HG03135 (cell line): ENCODE measurements at regions not wholly inside any gene's neighbourhood (a gene's known extent, or its start where the extent isn't known, plus 50 kb on each side); places are given as distances from the start of the nearest gene placed in this dataset.

ENCODE experiments used
- ATAC-seq: cut with Tn5 transposase; IDR thresholded peaks from one replicate; pipeline ENCODE4 v1.9.1; 2021; ENCODE audit warnings: mild to moderate bottlenecking, moderate library complexity; ENCODE audit not compliant: unreplicated experiment

DNA sequence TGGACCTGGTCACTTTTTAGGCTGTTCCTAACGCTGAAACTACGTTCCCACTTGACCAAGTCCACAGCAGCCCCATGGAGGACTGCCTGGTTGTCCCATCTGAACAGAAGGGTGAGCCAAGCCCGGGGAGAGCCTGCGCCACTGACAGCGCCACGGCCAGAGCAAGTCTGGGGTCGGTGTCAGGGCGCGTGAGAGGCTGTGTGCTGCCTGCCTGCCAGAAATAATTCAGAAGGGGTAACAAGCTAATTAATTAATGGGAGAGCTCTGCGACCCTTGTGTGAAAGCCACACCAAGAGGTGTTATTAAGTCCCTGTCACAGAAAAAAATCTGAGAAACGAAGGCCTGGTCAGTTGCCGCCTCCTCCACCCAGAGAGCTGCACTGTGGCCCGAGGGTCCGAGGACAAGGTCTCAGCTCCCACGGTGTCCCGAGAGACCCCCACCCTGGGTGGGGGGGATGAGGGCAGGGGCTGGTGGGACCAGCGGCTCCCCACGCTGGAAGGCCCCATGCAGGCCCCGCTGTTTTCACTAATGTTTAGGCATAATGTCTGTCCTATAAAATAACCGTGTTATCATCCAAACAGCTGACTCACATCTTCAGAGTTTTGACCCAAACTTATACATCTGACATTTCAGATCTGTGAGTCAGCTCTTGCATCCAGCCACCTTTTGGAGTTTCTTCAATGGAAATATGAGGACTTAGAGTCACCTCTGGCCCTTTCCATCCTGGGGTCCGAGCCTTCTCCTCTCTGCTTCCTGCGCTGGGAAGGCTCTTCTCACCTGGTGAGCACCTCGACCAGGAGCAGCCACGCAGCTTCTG is 58.5 kb downstream of the DLL1 start:
- no peak for ATAC-seq

DNA sequence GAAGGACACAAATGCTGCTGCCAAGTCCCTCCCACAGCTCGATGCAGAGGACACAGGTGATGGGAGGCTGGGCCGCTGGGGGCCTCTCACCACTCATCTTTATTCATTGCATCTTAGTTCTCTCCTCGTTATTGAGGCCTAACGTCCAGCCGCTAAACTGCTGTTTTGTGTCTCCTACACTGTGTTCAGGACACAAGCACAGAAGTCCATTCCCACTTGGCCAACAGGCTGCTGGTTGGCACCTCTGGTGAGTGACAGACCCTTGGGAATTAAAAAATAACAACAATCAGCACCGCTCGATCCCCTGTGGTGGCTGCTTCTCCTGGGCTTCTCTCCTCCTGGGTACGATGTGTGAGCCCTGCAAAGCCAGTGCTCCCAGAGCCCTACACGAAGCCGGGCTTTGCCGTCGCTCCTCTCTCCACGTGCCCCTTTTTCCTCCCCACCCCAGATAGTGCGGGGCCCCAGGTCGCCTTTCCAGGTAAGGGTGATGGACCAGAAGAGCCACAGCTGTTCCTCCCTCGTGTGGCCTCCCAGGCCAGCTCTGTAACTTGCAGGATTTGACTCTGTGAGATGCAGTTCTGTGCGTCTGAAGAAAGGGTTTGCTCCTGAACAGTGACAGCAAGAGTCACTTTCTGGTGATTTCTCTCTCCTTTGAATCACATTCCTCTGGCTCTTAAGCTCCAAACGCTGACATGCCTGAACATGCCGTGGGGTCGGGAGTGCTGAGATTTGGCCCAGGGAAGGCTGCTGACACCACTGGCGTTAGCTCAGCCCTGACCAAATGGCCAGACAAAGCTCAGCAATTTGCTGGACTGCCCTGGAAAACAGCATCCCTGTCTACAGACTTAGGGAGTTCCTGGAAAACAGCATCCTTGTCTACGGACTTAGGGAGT is 59.3 kb downstream of the DLL1 start:
- no peak for ATAC-seq

DNA sequence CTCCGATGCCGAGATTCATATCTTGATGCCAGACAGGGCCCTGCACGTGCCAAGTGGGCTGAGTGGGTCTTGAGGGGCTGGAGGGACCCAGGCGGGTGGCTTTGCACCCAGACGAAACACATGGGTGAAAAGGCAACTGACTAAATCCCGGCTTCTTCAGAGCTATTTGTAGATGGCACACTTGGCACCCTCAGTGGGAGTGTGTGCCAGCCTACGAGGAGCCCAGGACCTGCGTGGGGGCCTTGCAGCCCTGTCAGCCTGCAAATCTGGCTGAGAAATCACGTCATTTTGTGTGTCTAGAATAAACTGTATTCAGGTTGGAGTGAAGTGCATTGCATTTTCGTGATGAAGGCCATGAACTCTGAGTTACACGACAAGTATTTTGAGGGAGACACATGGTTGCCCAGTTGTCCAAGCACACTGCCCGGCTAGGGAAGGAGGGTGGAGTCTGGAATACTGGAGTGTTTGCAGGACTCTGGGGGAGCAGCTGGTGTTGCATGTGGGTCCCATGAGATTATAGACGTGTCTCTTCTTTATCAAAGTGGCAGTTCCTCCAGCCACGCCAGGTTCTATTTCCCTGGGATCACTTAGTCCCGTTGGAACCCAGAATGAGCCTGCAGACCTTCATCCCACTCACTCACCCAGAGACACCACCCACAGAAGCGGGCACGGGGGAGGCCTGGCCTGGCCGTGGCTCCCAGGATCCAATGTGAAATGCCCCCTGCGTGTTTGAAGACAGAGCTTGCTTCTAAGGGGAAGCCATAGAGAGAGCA is 60.2 kb downstream of the DLL1 start:
- no peak for ATAC-seq

DNA sequence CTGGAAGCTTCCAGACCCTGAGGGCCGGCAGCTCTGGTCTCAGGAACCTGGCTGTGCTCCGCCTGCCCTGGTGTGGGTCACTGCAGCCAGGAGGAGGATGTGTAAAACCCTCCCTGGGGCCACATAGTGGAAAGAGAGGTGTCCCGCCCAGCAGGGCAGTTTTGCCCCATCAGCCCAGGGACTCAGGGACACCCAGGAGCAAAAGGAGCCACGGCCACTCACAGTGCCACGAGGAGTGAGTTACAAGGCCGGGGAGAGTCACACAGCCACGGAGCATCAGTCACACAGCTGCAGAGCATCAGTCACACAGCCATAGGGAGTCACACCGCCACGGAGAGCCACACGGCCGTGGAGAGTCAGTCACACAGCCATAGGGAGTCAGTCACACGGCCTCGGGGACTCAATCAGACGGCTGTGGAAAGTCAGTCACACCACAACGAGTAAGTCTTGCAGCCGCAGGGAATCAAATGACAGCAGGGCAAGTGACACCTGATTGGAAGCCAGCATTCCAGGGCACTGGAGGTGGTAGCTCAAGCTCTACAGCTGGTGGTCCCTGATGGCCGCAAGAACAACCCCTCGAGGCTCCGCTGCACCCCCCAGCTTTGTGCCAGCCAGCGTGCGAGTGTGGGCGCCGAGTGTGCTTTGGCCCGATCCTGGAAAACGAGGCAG is 60.9 kb downstream of the DLL1 start:
- no peak for ATAC-seq

DNA sequence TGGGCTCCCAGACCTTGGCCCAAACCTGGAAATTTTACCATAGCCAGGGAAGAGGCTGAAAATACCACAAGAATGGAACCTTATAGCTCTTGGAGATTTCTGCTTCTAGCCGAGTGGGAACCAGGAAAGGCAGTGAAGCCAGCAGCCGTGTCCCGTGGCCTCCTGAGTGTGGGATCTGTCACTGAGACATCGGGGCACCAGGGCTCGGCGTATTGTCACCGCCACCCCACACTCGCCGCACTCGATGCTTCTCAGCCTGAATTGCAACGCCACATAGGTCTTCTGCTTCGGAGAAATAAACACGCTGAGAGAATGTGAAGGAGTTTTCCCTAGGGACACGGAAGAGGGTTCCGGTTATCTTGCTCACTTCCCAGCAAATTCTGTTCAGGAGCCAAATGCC is 61.5 kb downstream of the DLL1 start:
- no peak for ATAC-seq

DNA sequence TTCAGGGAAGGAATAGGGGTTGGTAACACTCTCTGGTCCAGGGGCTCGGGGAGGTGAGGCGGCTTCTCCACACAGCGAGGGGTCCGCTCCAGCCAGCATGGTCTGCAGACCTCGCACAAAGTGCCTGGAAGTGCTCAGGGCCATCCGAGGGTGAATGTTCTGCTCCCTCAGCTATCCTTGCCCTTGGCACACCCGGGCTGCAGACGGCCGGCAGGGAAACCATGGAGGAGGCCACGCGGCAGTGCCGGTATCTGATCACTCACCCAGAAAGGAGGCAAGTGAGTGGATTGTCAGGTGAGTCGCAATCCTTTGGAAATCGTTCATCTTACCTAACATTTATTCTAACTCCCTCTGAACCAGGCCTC is 62.0 kb downstream of the DLL1 start:
- no peak for ATAC-seq

DNA sequence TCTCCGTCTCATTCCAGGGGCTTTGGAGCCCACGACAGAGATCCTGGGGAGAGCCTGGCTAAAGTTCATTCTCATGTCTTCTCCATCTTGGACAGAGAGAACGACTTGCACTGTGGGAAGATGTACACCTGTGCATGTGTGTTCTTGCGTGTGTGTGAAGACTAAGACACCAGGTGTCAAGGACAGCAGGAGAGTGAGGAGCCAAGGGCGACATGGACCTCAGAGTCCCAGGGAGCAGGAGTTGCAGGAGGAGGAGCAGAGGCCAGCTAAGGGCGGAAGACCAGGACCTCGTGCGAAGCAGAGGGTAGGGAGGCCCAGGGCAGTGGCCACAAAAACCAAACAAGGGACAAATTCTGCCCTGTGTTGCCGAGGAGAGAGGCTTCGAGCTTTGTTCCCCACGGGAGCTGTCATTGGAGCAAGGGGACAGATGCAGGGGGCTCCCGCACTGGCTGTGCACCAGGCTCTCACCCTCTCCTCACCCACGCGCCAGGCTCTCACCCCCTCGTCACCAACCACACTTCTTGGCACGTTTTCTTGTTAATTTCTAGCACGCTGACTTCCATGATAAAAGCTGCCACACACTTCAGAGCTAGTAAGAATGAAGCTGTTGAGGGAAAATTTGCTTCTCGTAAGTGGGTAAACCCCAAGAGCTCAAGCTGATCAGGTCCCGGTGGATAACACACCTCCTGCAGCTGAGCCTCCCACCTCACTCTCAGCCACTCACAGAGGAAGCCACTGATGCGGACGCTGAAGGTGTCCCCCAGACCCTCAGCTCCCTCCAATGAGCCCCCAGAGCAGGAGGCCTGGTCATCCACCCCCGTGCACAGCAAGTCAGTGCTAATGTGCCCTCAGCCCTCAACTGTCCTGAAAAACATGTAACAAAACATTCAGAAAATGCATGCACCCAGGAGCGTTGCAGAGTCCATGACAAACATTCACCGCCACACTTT is 62.6 kb downstream of the DLL1 start:
- no peak for ATAC-seq

DNA sequence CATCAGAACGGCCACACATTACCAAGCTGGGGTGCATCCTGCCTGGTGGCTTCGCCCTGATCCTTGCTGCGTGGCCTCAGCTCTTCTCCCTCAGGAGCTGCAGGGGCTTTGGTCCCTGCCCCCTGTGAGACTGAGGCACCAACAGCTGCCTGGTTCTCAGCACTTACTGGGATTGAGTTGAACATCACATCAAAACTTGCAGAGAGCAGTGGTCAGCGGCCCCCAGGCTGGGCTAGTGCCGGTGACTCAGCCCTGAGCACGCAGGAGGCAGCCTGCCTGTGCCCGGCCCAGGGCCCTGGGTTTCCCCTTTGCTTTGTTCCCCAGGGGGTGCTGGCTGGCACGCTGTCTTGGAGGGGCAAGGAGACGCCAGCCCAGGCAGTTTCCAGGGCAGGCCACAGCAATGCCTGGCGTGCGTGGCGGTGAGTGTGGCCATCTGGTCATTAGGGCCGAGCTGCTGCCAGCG is 63.3 kb downstream of the DLL1 start:
- no peak for ATAC-seq

DNA sequence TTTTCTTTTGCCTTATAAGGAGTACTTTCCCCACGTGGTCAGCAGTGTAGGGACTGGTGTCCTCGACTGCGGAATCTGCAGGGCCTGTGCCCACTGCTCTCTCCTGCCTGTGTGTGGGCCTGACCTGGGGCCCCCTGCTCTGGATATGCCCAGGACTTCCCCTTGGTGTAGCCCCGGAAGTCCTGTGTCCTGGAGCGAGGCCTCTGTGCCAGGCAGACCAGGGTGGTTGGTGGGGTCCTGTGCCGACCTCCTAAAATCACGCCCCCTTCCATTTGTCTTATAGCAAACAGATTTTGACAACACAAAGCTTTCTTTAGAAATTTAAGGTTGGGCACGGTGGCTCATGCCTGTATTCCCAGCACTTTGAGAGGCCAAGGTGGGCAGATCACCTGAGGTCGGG is 64.2 kb downstream of the DLL1 start:
- no peak for ATAC-seq

DNA sequence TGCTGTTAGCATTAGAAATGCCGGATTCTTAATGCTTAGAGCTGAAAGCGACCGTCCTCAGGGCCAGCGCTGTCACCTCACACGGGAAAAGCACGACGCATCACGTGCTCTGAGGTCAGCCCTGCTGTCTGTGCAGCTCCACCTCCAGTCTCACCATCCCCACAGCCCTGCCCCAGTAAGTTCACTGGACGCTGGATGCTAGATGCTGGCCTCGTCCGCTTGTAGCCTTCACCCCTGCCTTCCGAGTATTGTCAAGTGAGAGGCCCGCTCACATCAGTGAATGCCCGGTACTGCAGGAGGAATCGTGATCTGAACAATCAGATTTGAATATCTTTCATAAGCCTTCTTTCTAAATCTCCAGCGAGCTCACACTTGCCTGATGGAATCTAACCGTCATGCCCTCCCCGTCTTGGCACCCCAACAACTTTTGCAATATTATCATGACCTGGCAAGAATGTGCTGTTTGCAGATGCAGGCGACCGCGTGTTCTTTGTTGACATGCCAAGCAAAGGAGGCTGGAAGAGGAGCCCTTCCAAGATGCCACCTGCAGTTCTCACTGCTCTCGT is 64.9 kb downstream of the DLL1 start:
- no peak for ATAC-seq

DNA sequence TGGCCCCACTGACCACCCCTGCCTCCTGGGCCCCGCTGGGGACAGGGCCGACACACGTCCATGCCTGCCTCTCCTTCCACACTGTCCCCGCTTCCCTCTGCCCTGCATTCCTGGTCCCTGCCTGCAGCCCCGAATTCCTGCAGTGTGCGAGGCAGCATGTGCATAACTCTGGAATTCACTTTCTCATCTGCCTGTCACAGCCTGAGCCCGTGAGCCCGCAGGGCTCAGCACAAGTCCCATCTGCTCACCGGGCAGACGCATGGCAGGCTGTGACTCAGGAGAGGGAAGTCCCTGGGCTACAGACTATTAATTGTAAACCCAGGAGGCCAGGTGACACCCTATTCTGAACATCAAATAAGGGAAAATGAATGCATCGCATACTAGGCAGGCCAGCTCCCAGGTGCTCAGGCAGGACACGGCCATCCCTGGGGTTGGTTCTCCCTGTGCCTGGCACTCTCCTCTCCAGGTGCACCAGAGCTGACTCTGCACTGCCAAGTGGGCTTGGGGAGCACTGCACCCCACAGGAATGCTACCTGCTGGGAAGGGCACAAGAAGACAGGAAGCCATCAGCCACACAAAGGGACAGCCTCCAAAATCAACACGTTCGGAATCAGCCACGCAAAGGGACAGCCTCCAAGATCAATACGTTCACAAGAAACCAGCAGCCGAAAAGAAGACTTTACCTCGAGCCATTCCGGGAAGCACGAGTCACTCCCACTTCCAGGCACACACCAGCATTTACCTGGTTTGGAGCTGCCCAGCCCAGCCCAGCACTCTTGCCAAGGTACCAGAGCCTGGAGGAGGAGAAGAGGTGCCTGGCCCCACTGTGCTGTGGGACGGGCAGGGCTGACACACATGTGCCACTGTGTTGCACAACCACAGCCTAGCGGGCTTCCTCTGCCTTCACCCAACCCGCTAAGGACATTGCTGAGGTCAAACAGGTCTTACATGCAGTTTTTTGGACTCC is 65.9 kb downstream of the DLL1 start:
- ATAC-seq, result no peak

DNA sequence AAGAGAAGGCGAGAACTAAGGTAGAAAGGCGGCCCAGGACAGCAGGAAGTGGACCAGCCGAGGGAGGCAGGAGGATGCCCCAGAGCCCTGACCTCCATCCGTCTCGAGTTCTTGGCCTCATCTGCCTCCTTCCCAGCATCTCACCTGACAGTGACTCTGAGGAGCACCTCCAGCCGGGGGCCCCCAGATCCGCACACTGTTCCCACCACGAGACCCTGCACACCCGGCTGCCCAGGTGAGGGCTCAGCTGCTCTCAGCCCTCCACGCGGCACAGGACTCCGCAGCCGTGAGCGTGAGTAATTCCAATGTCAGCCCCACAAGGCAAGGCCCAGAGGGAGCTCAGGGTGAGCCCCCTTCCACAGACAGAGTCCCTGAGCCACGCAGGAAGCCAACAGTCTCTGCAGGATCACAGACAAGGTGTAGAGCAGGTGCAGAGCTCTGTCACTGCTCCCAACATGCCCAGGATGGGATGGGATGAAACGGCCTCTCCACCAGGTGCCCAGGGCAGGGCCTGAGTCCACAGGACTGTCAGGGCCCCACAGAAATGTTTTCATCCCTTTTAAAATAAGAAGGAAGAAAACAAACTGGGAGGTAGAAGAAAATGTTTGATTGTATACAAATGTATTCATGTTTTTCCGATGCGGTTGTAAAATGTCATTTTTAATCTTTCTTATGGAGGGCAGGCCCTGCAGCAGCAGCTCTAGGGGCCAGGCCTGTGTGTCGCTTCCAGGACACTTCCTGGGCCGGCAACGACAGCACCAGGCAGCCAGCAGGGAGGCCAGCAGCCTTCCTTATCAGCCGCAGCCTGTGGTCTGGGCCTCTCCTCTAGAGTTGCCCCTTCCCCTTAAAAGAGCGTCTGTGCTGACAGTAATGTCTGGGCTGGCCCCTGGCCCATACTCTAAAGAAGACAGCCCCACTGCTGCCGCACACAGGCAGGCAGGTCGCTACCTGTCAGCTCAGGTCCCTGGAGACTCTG is 66.9 kb downstream of the DLL1 start:
- no peak for ATAC-seq

DNA sequence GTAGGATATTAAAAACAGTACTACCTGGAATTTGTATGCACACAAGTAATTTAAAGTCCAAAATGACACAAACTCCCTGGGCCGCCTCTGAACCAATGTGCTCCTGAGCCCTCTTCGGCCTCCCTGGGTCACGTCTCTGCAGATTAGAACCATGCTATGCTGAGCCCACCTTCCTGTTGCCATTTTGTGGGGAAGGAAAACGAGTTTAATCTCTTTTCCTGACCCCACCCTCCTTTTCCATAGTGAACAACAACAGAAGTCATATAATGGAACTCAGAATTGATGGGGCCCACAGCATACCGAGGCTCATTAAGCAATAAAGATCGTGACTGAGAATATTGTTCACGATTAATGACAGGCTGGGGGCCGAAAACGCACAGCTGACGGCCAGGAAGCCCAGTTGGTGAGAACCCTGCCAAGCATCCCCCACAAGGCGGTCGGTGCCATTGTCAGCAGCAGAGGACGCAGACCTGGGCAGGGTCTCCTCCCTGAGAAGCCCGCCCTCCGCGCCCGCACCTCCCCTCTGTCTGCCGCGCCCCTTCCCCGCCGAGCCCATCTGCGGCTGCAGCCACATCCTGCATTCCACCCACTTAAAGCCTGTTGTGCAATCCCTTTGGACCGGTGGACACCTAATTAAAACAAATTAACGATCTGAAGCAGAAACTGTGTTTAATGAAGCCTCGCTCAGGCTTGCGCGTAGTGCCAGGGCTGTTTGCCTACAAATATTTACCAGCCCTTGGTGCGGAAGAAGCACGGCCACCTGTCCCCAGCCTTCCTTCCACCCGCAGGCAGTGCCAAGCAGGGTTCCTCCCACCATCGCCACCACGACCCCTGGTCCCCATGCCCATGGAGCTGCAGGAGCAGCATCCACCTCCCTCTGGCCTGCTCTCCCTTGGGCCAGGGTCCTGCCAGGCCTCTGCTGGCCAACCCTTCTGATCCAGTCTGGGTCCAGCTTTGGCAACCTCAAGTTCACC is 68.1 kb downstream of the DLL1 start:
- no peak for ATAC-seq

DNA sequence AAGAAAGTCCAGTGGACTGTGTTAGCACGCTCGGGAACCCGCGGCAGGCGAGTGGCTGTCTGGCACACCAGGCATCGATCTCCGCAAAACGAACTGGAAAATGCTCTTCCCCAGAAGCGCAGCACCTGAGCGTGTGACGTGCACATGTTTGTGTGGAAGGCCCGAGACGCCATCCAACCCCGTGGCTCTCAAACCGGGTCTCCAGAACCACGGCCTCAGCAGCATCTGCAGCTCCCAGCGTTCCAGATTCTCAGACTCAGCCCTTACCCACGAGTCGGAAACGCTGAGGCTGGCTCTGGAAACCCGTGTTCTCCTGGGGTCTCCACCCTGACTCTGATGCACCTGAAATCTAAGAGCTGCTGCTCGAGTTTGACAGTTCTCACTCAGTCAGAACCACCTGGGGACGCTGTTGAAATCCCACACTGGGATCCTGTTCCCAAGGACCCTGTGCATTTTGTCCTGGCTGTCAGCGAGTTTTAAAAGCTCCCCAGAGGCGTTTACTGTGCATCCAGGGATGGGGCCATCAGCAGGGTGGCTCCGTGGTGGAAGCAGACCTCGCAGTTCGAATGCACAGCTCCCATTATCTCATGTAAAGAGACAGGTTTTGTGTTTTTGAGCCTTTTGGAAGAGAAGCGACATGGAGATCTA is 69.0 kb downstream of the DLL1 start:
- no peak for ATAC-seq

DNA sequence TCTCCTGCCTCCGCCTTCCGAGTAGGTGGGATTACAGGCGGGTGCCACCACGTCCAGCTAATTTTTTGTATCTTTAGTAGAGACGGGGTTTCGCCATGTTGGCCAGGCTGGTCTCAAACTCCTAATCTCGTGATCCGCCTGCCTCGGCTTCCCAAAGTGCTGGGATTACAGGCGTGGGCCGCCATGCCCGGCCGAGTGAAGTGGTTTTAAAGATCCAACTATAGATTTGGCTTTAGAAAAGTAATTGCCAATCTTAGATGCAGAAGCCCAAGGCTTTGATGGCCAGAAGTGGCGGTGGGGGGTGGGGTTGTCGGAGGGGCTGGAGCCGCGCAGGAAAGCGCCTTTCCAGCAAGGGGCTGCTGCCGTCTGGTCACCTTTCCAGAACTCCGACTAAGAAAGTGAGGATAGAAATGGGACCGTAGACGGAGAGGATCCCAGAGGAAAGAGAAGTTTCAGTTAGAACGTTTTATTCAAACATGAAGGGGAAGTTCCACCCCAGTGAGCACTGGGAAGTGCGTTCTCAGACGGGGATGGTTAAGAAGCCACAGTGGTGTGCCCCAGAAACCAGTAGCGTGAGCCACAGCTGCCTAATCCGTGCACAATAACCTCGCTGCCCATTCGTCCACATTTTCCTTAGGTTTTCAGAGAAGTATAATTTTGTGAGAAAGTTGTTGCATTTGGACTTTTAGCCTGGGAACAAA is 69.7 kb downstream of the DLL1 start:
- ATAC-seq, result no peak
